ENCODE measurements at regions not wholly inside any gene's neighbourhood (a gene's known extent, or its start where the extent isn't known, plus 50 kb on each side); places are given as distances from the start of the nearest gene placed in this dataset.

DNA sequence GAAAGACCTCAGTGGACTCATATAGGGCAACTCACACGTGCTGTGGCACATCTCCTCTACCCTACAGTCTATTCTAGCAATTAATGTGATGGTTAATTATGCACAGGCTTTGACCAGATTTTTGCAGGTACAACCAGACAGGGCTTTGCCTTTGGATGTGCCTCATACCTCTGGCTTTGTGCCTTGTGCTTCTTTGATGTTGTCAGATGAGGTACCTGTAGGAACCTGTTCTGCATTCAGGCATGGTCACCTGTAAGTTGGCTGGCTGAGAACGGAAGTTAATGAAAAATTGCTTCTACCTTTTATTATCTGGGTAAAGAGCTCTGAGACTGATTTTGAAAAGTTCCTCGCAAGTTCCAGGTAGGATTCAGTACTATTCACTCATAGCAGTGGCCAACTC, 462.9 kb upstream of the ZFHX3 start:
- no peak for DNase-seq

DNA sequence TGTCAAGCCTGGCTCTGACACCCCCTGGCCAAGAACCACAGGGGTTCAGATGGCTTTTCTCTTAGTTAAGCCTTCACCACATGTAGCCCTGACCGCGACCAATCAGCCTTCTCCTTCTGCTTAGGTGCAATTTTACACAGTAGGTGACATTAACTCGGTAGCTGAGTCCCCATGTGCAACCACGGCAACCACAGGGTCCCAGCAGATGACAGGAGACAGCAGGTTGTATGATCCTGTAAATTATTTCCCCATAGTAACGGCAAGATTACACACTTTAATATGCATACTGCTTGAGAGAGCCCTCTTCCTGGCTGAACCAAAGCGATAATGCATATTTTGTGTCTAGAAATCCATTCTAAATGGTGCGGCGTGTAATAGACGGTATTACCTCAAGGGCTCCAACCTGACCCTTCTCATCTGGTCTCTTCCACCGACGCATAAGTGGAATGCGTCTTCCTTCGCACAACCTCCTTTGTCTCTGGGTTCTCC, 458.7 kb upstream of the ZFHX3 start:
- DNase-seq = no peak

GRCh38 chr16:73505577-73505976, 457.6 kb upstream of the ZFHX3 start:
- DNase-seq = no peak

GRCh38 chr16:73504591-73505575, 457.0 kb upstream of the ZFHX3 start:
- no peak for DNase-seq

DNA sequence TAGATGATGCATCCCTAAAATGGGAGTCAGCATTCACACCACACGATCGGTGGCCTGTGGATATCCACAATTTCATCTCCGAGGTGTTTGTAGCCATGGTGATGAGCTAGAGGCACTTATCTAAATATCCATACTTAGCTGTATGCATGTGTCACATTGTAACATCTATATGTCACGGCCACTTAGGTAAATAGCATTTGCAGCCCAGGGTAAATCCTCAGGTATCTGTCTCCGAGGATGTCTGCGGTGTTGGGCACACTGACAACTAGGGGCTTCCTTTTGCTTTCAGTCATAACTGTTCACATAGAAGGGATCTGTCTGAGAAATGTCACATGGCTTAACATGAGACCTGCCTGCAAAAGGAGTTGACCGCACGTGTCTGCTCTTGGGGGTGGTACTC, 455.2 kb upstream of the ZFHX3 start:
- no peak for DNase-seq

- DNase-seq = no peak
Measured at GRCh38 chr16:73499276-73499675, 451.3 kb upstream of the ZFHX3 start.

DNA sequence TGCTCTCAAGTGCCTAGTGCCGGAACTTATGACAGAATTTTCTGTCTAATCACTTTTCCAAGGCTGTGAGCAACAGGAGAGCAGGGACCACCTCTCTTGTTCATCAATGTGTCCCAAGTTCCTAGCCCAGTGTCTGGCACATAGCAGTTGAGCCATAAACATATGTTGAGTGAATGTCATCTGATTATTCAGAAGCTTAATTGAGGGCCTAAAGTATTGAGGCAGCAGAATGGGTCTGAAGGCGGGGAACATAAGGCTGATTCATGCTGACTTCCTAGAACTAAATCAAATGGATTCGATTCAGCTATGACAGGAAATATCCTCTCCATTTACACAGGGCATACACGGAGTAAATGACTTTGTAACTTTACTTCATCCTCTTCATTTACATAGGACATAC, 438.0 kb upstream of the ZFHX3 start:
- DNase-seq = no peak

DNA sequence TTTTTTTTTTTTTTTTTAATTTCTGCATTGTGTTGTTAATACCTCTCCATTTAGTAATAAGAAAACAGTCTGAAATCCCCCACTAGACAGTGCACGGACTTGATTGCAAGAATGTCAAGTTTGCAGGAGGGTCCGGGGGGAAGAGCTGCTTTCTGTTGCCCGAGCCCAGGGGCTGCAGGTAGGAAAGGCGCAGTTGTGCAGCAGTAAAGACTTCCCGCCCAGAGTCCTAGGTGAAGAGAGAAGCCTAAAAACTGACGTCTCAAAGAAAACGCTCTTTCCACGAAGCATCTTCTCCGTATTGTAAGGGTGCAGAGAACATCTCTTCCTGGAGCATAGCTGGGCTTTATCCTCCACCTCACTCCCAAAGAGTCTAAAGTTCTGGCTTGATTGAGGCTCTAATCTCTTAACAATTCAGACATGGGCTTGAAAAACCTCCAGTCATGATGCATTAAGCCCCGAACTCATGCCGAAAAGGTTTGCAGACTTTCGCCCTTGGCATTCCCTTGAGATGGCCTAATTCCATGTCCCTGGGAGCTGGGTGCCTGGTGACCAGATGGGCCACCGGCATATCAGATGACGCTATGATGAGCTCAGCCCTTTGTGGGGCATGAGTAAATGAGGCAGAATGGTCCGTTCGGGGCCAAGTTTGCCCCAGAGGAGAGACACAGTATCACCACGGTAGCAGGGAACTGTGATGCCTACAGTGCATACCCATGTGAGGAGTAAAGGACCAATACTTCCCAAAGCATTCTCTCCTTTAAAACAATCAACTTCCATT, 436.2 kb upstream of the ZFHX3 start:
- DNase-seq = no peak

DNA sequence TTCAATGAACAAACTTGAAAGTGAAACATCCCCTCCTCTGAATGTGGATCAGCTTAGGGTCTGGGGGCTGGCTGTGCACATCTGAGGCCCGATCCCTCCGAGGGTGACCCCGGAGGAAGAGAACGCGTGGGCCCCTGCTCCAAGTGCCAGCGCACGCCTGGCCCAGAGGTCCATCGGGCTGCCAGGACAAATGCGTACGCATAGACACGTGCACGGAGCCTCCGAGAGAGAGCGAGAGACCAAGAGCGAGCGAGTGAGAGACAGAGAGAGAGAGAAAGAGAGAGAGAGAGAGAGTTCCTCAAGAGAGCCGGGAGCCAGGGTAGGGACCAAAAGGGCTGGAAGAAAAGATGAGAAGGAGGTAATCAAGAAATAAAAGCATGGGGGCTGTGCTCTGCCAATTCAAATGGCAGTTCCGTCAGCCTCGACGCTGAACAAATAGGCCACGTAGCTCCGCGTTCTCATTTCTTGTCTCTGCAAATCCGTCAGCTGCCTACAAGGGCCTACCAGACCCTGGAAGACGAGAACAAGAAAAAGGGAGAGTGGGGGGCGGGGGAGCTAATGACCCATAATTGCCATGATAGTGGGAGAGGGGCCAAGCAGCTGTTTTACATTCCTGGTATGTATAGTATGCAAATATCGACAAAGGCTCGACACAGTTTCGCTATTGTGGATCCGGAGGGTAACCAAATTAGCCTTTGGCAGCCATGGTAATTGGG, 435.3 kb upstream of the ZFHX3 start:
- DNase-seq = no peak

GRCh38 chr16:73482310-73482709, 434.4 kb upstream of the ZFHX3 start:
- DNase-seq = no peak

DNA sequence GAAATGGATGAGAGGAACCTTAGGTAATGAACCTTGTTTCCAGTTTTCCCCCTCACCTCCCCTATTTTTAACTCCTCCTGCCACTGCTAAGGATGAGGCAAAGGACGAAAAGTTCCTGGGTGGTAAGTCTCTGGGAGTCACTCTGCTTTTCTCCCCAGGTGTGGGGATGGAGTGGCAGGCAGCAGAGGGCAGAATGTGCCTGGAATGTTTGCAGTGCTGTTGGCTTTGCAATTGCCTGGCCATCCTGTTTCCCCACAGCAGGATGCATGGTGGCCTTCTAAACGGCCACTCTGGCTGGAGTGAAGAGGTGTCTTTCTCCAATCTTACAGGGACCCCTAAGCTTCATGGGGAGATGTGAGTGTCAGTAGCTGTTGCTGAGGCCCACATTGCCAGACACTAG, 432.5 kb upstream of the ZFHX3 start:
- DNase-seq = no peak

DNA sequence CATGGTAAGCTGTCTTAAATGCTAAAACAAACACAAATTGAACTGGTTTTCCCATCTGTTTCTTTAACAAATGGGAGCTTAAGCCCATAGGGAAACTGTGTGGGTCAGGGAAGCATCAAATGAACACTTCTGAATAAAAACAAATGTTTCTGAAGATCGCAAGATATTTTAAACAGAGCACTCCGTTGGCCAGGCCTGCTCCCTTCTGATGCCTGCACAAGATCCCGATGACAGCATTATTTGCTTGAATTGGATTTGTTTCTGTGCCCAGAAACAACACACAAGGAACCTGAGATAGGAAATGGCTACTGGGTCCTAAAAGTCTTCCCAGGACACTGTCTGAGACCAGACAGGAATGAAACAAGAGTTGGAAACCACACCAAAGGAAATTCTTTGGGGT, 425.8 kb upstream of the ZFHX3 start:
- no peak for DNase-seq

GRCh38 chr16:73464834-73465233, 416.9 kb upstream of the ZFHX3 start:
- DNase-seq = no peak

- no peak for DNase-seq
Measured at GRCh38 chr16:73459586-73459985, 411.7 kb upstream of the ZFHX3 start.

DNA sequence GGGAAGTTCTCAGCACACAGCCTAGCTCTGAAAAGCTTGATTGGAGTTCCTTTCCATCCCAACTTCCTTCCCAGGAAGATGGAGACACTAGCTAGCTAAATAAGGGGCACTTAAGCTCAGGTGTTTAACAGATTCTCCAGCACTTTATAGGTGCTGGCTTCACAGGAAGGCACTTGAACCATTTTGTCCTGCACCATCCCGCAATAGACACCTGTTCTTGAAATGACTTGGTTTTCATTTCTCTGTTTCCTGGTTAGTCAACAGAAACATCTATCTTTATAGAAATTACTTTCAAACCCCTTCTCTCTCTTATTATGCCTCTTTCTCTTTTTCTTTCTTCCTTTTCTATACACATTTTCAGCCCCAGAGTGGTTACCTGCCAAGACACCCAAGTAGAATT, 409.9 kb upstream of the ZFHX3 start:
- DNase-seq = no peak

DNA sequence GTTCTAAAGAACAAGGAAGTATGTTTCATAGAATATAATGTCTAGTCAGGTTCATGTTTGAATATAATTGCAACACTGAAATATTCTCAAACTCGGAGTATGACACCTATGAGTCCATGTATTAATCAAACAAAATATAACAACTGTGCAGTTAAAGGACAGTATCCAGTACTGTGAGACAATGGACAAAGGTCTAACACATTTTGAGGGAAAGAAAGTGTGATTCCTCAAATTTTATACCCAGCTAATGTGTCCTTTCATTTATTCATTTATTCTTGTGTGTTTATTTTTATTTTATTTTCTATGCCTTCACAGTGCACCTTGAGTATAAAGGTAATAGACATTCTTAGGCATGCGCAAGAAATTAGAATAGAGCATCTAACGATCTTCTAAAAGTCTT, 401.0 kb upstream of the ZFHX3 start:
- DNase-seq = no peak

- no peak for DNase-seq
Measured at GRCh38 chr16:73447846-73448245, 399.9 kb upstream of the ZFHX3 start.

DNA sequence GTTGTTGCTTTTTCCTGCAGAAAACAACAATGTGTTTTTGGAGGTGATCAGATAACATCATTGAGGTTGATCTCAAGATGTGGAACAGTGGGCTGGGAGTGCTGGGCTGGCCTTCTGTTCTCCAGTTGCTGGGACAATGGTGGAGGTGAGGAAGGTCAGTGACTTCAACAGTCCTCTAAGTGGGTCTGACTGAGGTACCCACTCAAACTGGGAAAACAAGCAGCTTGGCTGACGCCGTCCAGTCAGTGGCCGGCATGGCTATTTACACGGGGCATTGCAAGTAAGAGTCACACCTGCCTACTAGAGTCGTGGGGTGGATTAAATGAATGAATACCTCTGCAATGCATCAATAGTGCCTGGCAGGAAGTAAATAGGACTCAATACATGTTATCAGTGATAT, 386.7 kb upstream of the ZFHX3 start:
- no peak for DNase-seq

GRCh38 chr16:73433731-73434307, 385.9 kb upstream of the ZFHX3 start:
- no peak for DNase-seq

- DNase-seq = no peak
Measured at GRCh38 chr16:73432850-73433730, 385.2 kb upstream of the ZFHX3 start.

DNA sequence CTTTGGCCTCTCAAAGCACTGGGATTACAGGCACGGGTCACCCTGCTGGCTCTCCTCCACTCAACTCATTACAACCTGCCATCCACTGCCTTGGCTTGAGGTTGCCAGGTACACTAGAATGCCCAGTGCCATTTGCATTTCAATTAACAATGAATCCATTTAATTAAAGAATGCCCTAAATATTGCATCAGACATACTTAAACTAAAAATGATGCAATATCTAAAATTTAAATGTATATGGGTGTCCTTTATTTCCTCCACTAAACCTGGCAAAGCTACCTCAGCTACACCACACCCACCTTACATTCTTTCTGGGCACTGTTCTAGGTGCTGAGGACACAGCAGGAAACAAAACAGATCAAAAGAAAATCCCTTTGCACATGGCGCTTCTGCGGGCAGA, 382.2 kb upstream of the ZFHX3 start:
- no peak for DNase-seq

- no peak for DNase-seq
Measured at GRCh38 chr16:73428121-73428520, 380.2 kb upstream of the ZFHX3 start.

Measured in KG1 (cell line).